ENCODE measurements at regions not wholly inside any gene's neighbourhood (a gene's known extent, or its start where the extent isn't known, plus 50 kb on each side); places are given as distances from the start of the nearest gene placed in this dataset.

GRCh38 chr9:2419347-2419746 is 202.2 kb upstream of the VLDLR start:
- no TSS peak for BruUV-seq (replicated peaks)
- FAIRE-seq (no peak), DNase-seq (ENCODE audit: low spot score) (no peak), ATAC-seq (no peak)
- intact Hi-C loops (cut with micrococcal nuclease; ENCODE audit: unreplicated experiment): no loop called here
- TF ChIP-seq ZNF879 (CRISPR knock-in tag; IDR thresholded peaks at IDR 0.05) (no peak), ZNF589 (CRISPR knock-in tag; conservative IDR thresholded peaks at IDR 0.05) (no peak), RAD21 (CRISPR knock-in tag; IDR thresholded peaks at IDR 0.05) (no peak), ZSCAN30 (CRISPR knock-in tag; IDR thresholded peaks at IDR 0.05) (no peak), ZNF136 (CRISPR knock-in tag; IDR thresholded peaks at IDR 0.05; ENCODE audit: low read depth) (no peak), ZNF44 (CRISPR knock-in tag; IDR thresholded peaks at IDR 0.05) (no peak), HOXA7 (CRISPR knock-in tag; IDR thresholded peaks at IDR 0.05) (no peak), ZNF674 (CRISPR knock-in tag; IDR thresholded peaks at IDR 0.05; ENCODE audit: low read depth) (no peak)
- TF ChIP-seq, protein P1, sequence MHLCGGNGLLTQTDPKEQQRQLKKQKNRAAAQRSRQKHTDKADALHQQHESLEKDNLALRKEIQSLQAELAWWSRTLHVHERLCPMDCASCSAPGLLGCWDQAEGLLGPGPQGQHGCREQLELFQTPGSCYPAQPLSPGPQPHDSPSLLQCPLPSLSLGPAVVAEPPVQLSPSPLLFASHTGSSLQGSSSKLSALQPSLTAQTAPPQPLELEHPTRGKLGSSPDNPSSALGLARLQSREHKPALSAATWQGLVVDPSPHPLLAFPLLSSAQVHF (CRISPR knock-in tag; IDR thresholded peaks at IDR 0.05): no peak
- TF ChIP-seq, protein P2, sequence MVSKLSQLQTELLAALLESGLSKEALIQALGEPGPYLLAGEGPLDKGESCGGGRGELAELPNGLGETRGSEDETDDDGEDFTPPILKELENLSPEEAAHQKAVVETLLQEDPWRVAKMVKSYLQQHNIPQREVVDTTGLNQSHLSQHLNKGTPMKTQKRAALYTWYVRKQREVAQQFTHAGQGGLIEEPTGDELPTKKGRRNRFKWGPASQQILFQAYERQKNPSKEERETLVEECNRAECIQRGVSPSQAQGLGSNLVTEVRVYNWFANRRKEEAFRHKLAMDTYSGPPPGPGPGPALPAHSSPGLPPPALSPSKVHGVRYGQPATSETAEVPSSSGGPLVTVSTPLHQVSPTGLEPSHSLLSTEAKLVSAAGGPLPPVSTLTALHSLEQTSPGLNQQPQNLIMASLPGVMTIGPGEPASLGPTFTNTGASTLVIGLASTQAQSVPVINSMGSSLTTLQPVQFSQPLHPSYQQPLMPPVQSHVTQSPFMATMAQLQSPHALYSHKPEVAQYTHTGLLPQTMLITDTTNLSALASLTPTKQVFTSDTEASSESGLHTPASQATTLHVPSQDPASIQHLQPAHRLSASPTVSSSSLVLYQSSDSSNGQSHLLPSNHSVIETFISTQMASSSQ (IDR thresholded peaks at IDR 0.05; ENCODE audit: low read depth): no peak
- TF ChIP-seq, protein P2 (CRISPR knock-in tag; IDR thresholded peaks at IDR 0.05; ENCODE audit: borderline replicate concordance): no peak
- H3K27me3 ChIP-seq (ENCODE audit: control insufficient read depth in 1 of 2, insufficient read depth in 2 of 2, low read length in 2 of 2): no peaks in the 10 kb centered on the region
- no peak overlapping the region for H3K9ac ChIP-seq (ENCODE audit: insufficient read depth, low read depth, low read length)
- ChIA-PET POLR2A (no interaction called here), CTCF (ENCODE audit: low intra/inter-chr PET ratio, low total read pairs) (no interaction called here)
- H3K4me3 ChIP-seq (replicated peaks in 1 of 3; ENCODE audit: insufficient read depth in 1 of 3, low read depth in 2 of 3, low read length in 3 of 3): no peak overlapping the region
- no peaks in the 10 kb centered on the region for H3K79me2 ChIP-seq (ENCODE audit: insufficient read depth, low read length)
- no peak overlapping the region for H2AFZ ChIP-seq (ENCODE audit: low read length)
- no peaks in the 10 kb centered on the region for H4K20me1 ChIP-seq (ENCODE audit: insufficient read depth, low read length)
- no peak overlapping the region for H3K27ac ChIP-seq (ENCODE audit: extremely low read length, insufficient read depth, low read length)
- WGBS (ENCODE audit: low lambda C conversion rate): 0% methylated on average over 2 of the region's 2 CpGs
- no peaks in the 10 kb centered on the region for H3K36me3 ChIP-seq (replicated peaks in 1 of 2; ENCODE audit: control insufficient read depth in 1 of 2, insufficient read depth in 2 of 2, low read length in 2 of 2)
- no peak overlapping the region for H3K4me2 ChIP-seq (ENCODE audit: low read depth, low read length)
- H3K9me3 ChIP-seq (ENCODE audit: low read length): no peaks in the 10 kb centered on the region
- peaks cover 7% of the 10 kb centered on the region; the same call in 1 of the 2 replicates for H3K4me1 ChIP-seq (ENCODE audit: insufficient read depth, low read length)
- in situ Hi-C loops (cut with HindIII; ENCODE audit: extremely low pct_ligation_motif_present, low pct_unique_long_range_greater_than_20kb): no loop called here

All from HepG2 (cell line).